AG04449 (cell line): ENCODE measurements at regions not wholly inside any gene's neighbourhood (a gene's known extent, or its start where the extent isn't known, plus 50 kb on each side); places are given as distances from the start of the nearest gene placed in this dataset.

Source experiments
- CTCF ChIA-PET: fragments of 350-600 bp; formaldehyde crosslinking; extraction: SDS; loops from one replicate; lab custom pipeline; 2021; ENCODE audit warnings: antibody characterized with exemption; lab: Yijun Ruan, JAX
- POLR2A ChIA-PET: fragments of 400-600, 350-600 bp; formaldehyde crosslinking; extraction: SDS; loops from one replicate; lab custom pipeline; 2020; ENCODE audit warnings: antibody characterized with exemption, inconsistent platforms; lab: Yijun Ruan, JAX
- DNase-seq: peaks from one replicate; pipeline ENCODE4 v3.0.0-alpha.2; 2010; ENCODE audit warnings: low read depth, low spot score
- H3K4me3 ChIP-seq: 2 replicates; pipeline ENCODE4 v1.5.1; 2011; ENCODE audit warnings: low read depth, mild to moderate bottlenecking, control low read depth, low read length
- TF ChIP-seq, protein P1 (sequence below): IDR thresholded peaks from one replicate; pipeline ENCODE4 v1.5.1; 2011; ENCODE audit warnings: mild to moderate bottlenecking, moderate library complexity, low read length, control low read depth, inconsistent platforms; ENCODE audit not compliant: insufficient read depth; ENCODE audit errors: missing control alignments

- ChIA-PET POLR2A (no interaction called here), CTCF (interaction anchor here (1.2 kb wide), 1 partner anchor 95 kb away, joined by 4 read pairs; no protein-coding TSS in a partner anchor)
- TF ChIP-seq, protein P1, sequence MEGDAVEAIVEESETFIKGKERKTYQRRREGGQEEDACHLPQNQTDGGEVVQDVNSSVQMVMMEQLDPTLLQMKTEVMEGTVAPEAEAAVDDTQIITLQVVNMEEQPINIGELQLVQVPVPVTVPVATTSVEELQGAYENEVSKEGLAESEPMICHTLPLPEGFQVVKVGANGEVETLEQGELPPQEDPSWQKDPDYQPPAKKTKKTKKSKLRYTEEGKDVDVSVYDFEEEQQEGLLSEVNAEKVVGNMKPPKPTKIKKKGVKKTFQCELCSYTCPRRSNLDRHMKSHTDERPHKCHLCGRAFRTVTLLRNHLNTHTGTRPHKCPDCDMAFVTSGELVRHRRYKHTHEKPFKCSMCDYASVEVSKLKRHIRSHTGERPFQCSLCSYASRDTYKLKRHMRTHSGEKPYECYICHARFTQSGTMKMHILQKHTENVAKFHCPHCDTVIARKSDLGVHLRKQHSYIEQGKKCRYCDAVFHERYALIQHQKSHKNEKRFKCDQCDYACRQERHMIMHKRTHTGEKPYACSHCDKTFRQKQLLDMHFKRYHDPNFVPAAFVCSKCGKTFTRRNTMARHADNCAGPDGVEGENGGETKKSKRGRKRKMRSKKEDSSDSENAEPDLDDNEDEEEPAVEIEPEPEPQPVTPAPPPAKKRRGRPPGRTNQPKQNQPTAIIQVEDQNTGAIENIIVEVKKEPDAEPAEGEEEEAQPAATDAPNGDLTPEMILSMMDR = no peak
- no peak overlapping the region for H3K4me3 ChIP-seq
- DNase-seq = no peak
Observed at GRCh38 chr10:21401196-21401595, 124.3 kb downstream of the SKIDA1 start.

DNA sequence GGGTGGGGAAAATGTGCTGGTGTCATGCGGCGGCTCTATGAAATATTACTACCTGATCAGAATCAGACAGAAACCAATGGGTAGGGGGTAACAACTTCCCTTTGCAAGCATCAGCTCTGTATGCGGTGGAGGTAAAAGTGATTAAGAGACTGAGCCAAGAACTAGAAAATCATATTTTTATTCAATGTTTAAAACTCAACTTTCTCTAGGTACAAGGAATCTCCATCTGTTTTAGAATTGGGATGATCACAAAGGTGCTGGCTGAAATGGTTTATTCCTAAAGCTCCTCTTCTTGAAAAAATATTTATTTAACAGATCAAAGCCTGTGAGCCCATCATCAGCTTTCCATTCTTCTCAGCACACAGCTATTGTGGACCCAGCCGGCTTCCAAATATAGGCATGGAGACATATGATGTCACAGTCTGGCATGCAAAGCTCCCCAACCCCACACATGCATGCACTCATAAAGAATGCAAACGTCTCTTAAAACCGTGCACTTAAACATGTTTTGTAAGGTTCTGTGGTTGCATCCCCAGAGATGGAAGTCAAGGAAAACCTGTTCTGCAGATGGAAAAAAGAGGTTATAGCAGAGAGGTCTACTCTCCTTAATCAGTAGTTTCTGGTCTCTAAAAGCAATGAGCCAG lies 126.0 kb downstream of the SKIDA1 start:
- POLR2A ChIA-PET = interaction anchor here (0.5 to 1.1 kb wide), 5 partner anchors 8 to 106 kb away, joined by 3 to 5 read pairs (median 4); no protein-coding TSS in a partner anchor
- CTCF ChIA-PET = interaction anchor here (1.4 to 2.3 kb wide), 2 partner anchors 8 to 120 kb away, joined by 3 to 7 read pairs; no protein-coding TSS in a partner anchor
- no peak overlapping the region for H3K4me3 ChIP-seq
- DNase-seq = peak; percentile 90
- TF ChIP-seq, protein P1 = no peak

DNA sequence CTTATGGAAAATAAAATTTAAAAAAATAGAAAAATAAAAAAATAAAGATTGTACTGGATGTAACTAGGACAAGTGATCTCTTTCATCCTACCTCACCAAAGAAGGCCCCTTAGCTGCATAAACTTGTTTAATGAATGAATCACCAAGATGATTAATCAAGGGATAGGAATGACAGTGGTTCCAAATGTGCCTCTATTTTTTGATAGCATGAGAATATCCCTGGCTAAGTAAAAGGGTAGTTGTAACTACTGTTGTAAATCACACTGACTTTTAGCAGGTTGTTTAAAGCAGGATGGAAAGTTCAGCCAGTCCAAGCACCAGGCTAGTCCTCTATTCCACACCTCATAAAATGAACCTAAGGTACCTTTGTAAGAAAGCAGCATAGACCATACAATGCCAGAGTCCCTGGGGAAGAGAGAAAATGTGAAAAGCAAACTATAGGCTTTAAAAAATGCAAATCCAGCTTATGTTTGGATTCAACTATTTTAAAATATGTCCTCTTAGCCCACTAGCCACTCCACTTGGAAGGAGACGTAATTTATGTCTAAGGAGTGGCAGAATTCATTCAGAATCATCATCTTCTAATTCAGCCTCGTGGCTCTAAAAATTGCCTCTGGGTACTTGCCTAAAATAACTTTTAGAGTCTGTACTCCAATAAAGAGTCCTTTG lies 126.8 kb downstream of the SKIDA1 start:
- CTCF ChIA-PET = interaction anchor here (1.4 to 2.3 kb wide), 2 partner anchors 9 to 120 kb away, joined by 3 to 7 read pairs; no protein-coding TSS in a partner anchor
- H3K4me3 ChIP-seq = no peak overlapping the region
- no peak for DNase-seq
- TF ChIP-seq, protein P1 = no peak
- POLR2A ChIA-PET = interaction anchor here (0.7 to 1.1 kb wide), 3 partner anchors 25 to 105 kb away, joined by 4 to 5 read pairs (median 4); no protein-coding TSS in a partner anchor

- DNase-seq = no peak
- POLR2A ChIA-PET = no interaction called here
- no peak overlapping the region for H3K4me3 ChIP-seq
- TF ChIP-seq, protein P1 = no peak
- CTCF ChIA-PET = interaction anchor here (1.1 kb wide), 1 partner anchor 118 kb away, joined by 4 read pairs; no protein-coding TSS in a partner anchor
Observed at GRCh38 chr10:21396889-21397288, 128.6 kb downstream of the SKIDA1 start.

GRCh38 chr10:21393931-21394330 lies 131.6 kb downstream of the SKIDA1 start:
- no peak for DNase-seq
- POLR2A ChIA-PET = no interaction called here
- CTCF ChIA-PET = no interaction called here
- TF ChIP-seq, protein P1 = no peak
- no peak overlapping the region for H3K4me3 ChIP-seq

GRCh38 chr10:21388589-21388988 lies 136.9 kb downstream of the SKIDA1 start:
- POLR2A ChIA-PET = no interaction called here

More at GRCh38 chr10:21388589-21388988, 136.9 kb downstream of the SKIDA1 start:
- no peak overlapping the region for H3K4me3 ChIP-seq
- CTCF ChIA-PET = no interaction called here
- no peak for DNase-seq
- TF ChIP-seq, protein P1 = no peak
